HEK293 (cell line): ENCODE measurements at regions not wholly inside any gene's neighbourhood (a gene's known extent, or its start where the extent isn't known, plus 50 kb on each side); places are given as distances from the start of the nearest gene placed in this dataset.

Experiments
- HOXA7 ChIP-seq: sonication (generic); formaldehyde crosslinking; IDR thresholded peaks from 2 replicates; pipeline ENCODE4 v1.8.1; 2022; ENCODE audit warnings: missing genetic modification reagents, borderline replicate concordance
- KLF16 ChIP-seq: fragments of 450-650 bp; formaldehyde crosslinking; IDR thresholded peaks from 2 replicates; pipeline ENCODE4 v1.5.1; 2017; ENCODE audit warnings: missing biosample characterization, missing genetic modification characterization
- MZF1 ChIP-seq: fragments of 450-650 bp; formaldehyde crosslinking; IDR thresholded peaks from 2 replicates; pipeline ENCODE4 v1.5.1; 2017; ENCODE audit warnings: missing biosample characterization, missing genetic modification characterization, borderline replicate concordance
- SALL2 ChIP-seq: fragments of 450-650 bp; formaldehyde crosslinking; IDR thresholded peaks from 2 replicates; pipeline ENCODE4 v1.5.0; 2017; ENCODE audit warnings: missing biosample characterization, mild to moderate bottlenecking, missing genetic modification characterization, borderline replicate concordance
- ZBTB21 ChIP-seq: fragments of 450-650 bp; formaldehyde crosslinking; IDR thresholded peaks from 2 replicates; pipeline ENCODE4 v1.5.1; 2017; ENCODE audit warnings: missing biosample characterization, missing genetic modification characterization
- ZBTB7A ChIP-seq: fragments of 450-650 bp; formaldehyde crosslinking; IDR thresholded peaks from 2 replicates; pipeline ENCODE4 v1.5.1; 2016; ENCODE audit warnings: low read depth, missing biosample characterization, missing genetic modification characterization
- ZBTB8A ChIP-seq: fragments of 450-650 bp; formaldehyde crosslinking; IDR thresholded peaks from 2 replicates; pipeline ENCODE4 v1.5.1; 2016; ENCODE audit warnings: missing biosample characterization, missing genetic modification characterization
- ZNF274 ChIP-seq, 2 experiments: fragments of 200-500 bp in 1 of 2; fragments of 450-650 bp in 1 of 2; sonication (Bioruptor generic) in 1 of 2; formaldehyde crosslinking in 1 of 2; IDR thresholded peaks; 2 replicates each; pipeline versions ENCODE4 v1.5.1 to v1.6.1; 2014 to 2016; ENCODE audit warnings: borderline replicate concordance in 1 of 2, inconsistent platforms in 1 of 2, low read length in 1 of 2, missing biosample characterization in 1 of 2, missing genetic modification characterization in 1 of 2
- ZNF416 ChIP-seq: fragments of 450-650 bp; formaldehyde crosslinking; IDR thresholded peaks from 2 replicates; pipeline ENCODE4 v1.5.1; 2016; ENCODE audit warnings: missing biosample characterization, missing genetic modification characterization
- ZNF433 ChIP-seq: fragments of 450-650 bp; formaldehyde crosslinking; IDR thresholded peaks from 2 replicates; pipeline ENCODE4 v1.5.1; 2016; ENCODE audit warnings: missing biosample characterization, missing genetic modification characterization, low read depth
- ZNF530 ChIP-seq: fragments of 450-650 bp; formaldehyde crosslinking; IDR thresholded peaks from 2 replicates; pipeline ENCODE4 v1.5.1; 2016; ENCODE audit warnings: low read depth, missing biosample characterization, missing genetic modification characterization
- ZNF785 ChIP-seq: fragments of 450-650 bp; formaldehyde crosslinking; IDR thresholded peaks from 2 replicates; pipeline ENCODE4 v1.5.1; 2016; ENCODE audit warnings: missing biosample characterization, missing genetic modification characterization
- TF ChIP-seq, protein P1 (sequence below): fragments of 450-650 bp; formaldehyde crosslinking; IDR thresholded peaks from 2 replicates; pipeline ENCODE4 v1.5.1; 2016; ENCODE audit warnings: missing biosample characterization, missing genetic modification characterization
- TF ChIP-seq, protein P2 (sequence below): fragments of 450-650 bp; formaldehyde crosslinking; conservative IDR thresholded peaks from 2 replicates; pipeline ENCODE4 v1.5.1; 2016; ENCODE audit warnings: low read depth, missing biosample characterization, missing genetic modification characterization

DNA sequence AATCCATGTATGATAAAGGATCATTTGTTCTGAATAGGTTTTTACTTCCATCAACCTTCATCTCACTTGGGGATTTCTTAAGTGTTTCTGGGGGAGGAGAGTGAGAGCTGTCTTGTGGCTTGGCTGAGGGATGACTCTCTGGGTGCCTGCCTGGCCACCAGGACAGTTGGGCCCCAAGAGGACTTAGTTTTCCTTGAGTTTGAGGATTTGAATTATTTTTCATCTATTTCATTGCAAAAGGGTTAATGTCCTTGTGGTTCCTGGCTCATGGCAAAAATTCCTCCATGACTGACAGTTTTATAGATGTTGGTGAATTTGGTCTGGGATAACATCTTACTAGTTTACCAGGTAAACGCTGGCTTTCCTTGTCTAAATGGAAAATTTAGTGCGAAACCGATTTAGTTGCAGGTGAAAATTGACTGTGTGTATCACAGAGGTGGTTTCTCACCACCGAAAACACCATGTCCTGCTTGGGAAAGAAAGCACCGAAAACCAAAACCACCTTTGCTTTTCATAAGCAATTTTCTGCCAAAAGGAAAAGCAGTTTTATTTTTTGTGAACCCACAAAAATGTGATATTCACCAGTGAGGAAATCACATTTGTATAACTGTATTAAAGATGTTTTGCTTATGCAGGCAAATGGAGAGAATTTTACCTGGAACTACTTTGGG is 331.3 kb upstream of the SFRP2 start:
- TF ChIP-seq, protein P1, sequence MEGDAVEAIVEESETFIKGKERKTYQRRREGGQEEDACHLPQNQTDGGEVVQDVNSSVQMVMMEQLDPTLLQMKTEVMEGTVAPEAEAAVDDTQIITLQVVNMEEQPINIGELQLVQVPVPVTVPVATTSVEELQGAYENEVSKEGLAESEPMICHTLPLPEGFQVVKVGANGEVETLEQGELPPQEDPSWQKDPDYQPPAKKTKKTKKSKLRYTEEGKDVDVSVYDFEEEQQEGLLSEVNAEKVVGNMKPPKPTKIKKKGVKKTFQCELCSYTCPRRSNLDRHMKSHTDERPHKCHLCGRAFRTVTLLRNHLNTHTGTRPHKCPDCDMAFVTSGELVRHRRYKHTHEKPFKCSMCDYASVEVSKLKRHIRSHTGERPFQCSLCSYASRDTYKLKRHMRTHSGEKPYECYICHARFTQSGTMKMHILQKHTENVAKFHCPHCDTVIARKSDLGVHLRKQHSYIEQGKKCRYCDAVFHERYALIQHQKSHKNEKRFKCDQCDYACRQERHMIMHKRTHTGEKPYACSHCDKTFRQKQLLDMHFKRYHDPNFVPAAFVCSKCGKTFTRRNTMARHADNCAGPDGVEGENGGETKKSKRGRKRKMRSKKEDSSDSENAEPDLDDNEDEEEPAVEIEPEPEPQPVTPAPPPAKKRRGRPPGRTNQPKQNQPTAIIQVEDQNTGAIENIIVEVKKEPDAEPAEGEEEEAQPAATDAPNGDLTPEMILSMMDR = no peak
- TF ChIP-seq, protein P2, sequence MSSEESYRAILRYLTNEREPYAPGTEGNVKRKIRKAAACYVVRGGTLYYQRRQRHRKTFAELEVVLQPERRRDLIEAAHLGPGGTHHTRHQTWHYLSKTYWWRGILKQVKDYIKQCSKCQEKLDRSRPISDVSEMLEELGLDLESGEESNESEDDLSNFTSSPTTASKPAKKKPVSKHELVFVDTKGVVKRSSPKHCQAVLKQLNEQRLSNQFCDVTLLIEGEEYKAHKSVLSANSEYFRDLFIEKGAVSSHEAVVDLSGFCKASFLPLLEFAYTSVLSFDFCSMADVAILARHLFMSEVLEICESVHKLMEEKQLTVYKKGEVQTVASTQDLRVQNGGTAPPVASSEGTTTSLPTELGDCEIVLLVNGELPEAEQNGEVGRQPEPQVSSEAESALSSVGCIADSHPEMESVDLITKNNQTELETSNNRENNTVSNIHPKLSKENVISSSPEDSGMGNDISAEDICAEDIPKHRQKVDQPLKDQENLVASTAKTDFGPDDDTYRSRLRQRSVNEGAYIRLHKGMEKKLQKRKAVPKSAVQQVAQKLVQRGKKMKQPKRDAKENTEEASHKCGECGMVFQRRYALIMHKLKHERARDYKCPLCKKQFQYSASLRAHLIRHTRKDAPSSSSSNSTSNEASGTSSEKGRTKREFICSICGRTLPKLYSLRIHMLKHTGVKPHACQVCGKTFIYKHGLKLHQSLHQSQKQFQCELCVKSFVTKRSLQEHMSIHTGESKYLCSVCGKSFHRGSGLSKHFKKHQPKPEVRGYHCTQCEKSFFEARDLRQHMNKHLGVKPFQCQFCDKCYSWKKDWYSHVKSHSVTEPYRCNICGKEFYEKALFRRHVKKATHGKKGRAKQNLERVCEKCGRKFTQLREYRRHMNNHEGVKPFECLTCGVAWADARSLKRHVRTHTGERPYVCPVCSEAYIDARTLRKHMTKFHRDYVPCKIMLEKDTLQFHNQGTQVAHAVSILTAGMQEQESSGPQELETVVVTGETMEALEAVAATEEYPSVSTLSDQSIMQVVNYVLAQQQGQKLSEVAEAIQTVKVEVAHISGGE (tag by site-specific recombination) = no peak
- TF ChIP-seq ZBTB8A (tag by site-specific recombination) (no peak), HOXA7 (CRISPR knock-in tag) (no peak), ZNF433 (tag by site-specific recombination) (no peak), ZNF416 (tag by site-specific recombination) (no peak), ZNF274 (IDR thresholded peaks at IDR 0.05; ENCODE audit: low read length) (no peak), ZNF274 (tag by site-specific recombination; IDR thresholded peaks at IDR 0.05; ENCODE audit: borderline replicate concordance) (no peak), SALL2 (tag by site-specific recombination) (no peak), ZBTB21 (tag by site-specific recombination) (no peak), MZF1 (tag by site-specific recombination) (no peak), ZNF785 (tag by site-specific recombination) (no peak), ZBTB7A (no peak), ZNF530 (tag by site-specific recombination) (no peak), KLF16 (tag by site-specific recombination) (no peak)
